ENCODE measurements at regions not wholly inside any gene's neighbourhood (a gene's known extent, or its start where the extent isn't known, plus 50 kb on each side); places are given as distances from the start of the nearest gene placed in this dataset.

DNA sequence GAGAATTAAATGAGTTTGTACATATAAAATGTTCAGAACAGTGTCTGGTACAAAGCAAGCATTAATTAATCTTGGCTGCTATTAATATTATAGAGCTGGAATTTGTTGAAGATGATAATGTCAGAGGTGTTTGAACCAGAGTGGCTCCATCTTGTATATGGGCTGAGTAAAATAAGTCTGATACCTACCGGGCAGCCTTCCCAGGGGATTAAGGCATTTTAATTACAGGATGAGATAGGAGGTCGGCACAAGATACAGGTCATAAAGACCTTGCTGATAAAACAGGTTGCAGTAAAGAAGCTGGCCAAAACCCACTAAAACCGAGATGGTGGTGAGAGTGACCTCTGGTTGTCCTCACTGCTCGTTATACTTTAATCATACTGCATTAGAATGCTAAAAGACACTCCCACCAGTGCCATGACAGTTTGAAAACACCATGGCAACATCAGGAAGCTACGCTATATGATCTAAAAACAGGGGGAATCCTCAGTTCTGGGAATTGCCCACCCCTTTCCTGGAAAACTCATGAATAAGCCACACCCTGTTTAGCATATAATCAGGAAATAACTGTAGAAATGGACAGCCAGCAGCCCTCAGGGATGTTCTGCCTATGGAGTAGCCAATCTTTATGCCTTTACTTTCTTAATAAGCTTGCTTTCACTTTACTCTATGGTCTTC lies 90.2 kb downstream of the PLK2 start:
- intact Hi-C loops (cut with micrococcal nuclease) = no loop called here
- no peaks in the 10 kb centered on the region for H3K4me1 Mint-ChIP-seq (ENCODE audit: low read depth)
- DNase-seq (ENCODE audit: low spot score) = no peak
- no peaks in the 10 kb centered on the region for H3K36me3 Mint-ChIP-seq (ENCODE audit: low read depth)
- H3K9me3 Mint-ChIP-seq = no peaks in the 10 kb centered on the region
- no peak overlapping the region for H3K4me3 Mint-ChIP-seq (ENCODE audit: low read depth)
- H3K27me3 Mint-ChIP-seq (ENCODE audit: low read depth) = no peaks in the 10 kb centered on the region
- no peak overlapping the region for H3K27ac Mint-ChIP-seq

DNA sequence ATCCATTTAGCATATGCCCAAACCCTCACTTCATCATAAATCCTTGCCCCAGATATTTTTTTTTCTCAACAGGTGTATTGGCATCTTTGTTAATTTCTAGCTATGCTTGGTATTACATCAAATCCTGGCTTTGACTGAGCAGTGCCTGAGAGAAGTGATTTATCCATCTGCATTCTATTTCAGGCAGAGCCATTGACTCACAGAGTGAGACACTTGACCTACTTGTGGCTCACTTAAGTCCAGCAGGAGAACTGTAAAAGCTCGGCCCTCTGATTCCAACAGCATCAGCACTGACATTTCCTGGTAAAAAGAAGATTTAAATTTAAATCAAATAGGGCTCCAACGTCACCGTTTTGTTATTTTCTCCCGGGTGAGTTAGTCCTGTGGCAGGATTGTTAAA lies 93.4 kb downstream of the PLK2 start:
- intact Hi-C loops (cut with micrococcal nuclease) = no loop called here
- H3K4me1 Mint-ChIP-seq (ENCODE audit: low read depth) = no peaks in the 10 kb centered on the region
- no peak overlapping the region for H3K27ac Mint-ChIP-seq
- no peaks in the 10 kb centered on the region for H3K27me3 Mint-ChIP-seq (ENCODE audit: low read depth)
- H3K36me3 Mint-ChIP-seq (ENCODE audit: low read depth) = no peaks in the 10 kb centered on the region
- no peaks in the 10 kb centered on the region for H3K9me3 Mint-ChIP-seq
- H3K4me3 Mint-ChIP-seq (ENCODE audit: low read depth) = no peak overlapping the region
- DNase-seq (ENCODE audit: low spot score) = no peak

DNA sequence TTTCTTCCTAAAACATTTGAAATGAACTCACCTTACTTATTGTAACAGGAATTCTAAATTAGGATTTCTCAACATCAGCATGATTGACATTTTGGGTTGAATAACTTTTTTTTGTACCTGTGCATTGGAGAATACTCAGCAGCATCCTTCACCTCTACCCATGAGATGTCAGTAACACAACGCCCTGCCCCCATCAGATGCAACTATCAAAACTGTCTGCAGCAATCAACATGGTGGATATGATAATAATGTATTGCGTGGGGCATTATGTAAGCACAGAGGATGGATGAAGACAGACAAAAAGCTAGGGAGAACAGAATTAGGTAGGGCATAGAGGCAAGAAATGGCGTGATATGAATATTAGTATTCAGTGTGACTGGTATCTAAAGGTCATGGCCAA lies 94.1 kb downstream of the PLK2 start:
- H3K4me3 Mint-ChIP-seq (ENCODE audit: low read depth) = no peak overlapping the region
- intact Hi-C loops (cut with micrococcal nuclease) = no loop called here
- H3K4me1 Mint-ChIP-seq (ENCODE audit: low read depth) = no peaks in the 10 kb centered on the region
- no peaks in the 10 kb centered on the region for H3K36me3 Mint-ChIP-seq (ENCODE audit: low read depth)
- H3K27ac Mint-ChIP-seq = no peak overlapping the region
- H3K9me3 Mint-ChIP-seq = no peaks in the 10 kb centered on the region
- no peaks in the 10 kb centered on the region for H3K27me3 Mint-ChIP-seq (ENCODE audit: low read depth)
- DNase-seq (ENCODE audit: low spot score) = no peak

DNA sequence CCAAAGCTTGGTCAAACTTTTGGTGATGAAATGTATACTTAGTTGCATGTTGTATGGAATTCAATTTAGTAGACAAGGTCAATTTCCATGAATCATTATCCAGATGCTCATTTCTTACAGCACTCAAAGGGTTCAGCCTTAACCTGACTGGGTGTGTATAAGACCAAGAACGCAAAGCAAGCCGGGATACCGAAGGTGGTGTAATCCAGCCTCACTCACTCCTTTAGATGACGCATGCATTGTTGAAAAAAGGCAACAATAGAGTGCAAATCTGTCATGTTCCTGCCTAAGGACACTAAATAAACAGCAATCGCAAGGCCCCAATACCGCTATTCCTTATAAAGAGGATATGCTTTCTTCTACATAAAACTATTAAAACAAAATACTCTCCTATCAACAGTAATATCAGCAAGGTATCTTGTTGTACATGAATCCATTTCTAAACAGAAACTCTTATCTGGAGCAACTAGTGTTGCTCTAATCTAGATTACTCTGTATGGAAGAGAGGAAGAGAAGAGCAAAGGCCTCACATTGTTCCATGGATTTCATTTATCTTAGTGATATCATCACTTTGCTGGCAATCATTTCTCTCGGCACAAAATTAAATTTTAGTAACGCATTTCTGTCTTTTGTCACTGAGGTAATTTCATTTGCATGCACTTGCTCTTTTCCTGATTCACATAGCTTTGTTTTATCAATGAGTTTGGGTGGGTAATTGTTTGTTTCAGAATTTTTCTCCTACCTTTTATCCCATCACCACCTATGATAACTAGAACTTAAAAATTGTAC lies 96.2 kb downstream of the PLK2 start:
- Mint-ChIP-seq H3K9me3 (no peaks in the 10 kb centered on the region), H3K4me1 (ENCODE audit: low read depth) (no peaks in the 10 kb centered on the region), H3K36me3 (ENCODE audit: low read depth) (no peaks in the 10 kb centered on the region), H3K27ac (no peak overlapping the region), H3K27me3 (ENCODE audit: low read depth) (no peaks in the 10 kb centered on the region), H3K4me3 (ENCODE audit: low read depth) (no peak overlapping the region)
- DNase-seq (ENCODE audit: low spot score) = no peak
- intact Hi-C loops (cut with micrococcal nuclease) = no loop called here

DNA sequence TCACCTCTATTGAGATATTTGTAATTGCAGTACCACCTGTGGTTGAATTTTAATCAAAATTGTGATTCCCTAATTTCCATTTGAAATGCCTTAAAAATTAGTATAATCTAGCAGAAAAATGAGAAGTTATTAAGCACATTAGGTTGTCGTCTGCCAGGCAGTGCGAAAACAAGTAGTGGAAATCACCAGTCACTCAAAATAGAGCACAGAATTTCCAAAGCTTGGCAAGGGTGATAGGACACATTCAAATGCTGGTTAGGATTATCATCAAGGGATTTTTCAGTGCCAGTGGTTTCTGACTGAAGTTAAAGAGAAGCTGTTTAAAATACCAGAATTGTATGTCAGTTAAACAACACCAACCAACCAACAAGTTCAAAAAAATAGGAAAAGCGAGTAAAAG lies 97.8 kb downstream of the PLK2 start:
- intact Hi-C loops (cut with micrococcal nuclease) = no loop called here
- Mint-ChIP-seq H3K9me3 (no peaks in the 10 kb centered on the region), H3K36me3 (ENCODE audit: low read depth) (no peaks in the 10 kb centered on the region), H3K4me1 (ENCODE audit: low read depth) (no peaks in the 10 kb centered on the region), H3K4me3 (ENCODE audit: low read depth) (no peak overlapping the region), H3K27me3 (ENCODE audit: low read depth) (no peaks in the 10 kb centered on the region), H3K27ac (no peak overlapping the region)
- DNase-seq (ENCODE audit: low spot score) = no peak

DNA sequence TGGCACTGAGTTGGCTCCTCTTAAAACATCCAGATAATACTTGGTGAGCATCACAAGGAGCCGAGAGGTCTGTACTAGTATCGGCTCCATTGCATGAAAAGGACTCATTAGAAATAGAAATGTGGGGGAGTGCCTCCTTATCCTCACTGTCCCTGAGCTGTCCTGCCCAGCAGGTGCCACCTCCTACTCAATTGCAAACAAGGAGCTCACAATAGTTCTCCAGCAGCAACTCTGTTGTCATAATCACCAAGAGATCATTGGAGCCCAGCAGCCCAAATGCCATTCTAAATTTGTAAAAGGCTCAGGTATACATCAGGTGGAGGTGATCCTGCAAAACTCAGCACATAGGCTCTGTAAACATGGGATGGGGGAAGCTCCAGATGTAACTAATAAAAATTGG lies 99.1 kb downstream of the PLK2 start:
- no peak for DNase-seq (ENCODE audit: low spot score)
- H3K4me3 Mint-ChIP-seq (ENCODE audit: low read depth) = no peak overlapping the region
- intact Hi-C loops (cut with micrococcal nuclease) = no loop called here
- no peaks in the 10 kb centered on the region for H3K27me3 Mint-ChIP-seq (ENCODE audit: low read depth)
- H3K36me3 Mint-ChIP-seq (ENCODE audit: low read depth) = no peaks in the 10 kb centered on the region
- H3K9me3 Mint-ChIP-seq = no peaks in the 10 kb centered on the region
- H3K27ac Mint-ChIP-seq = no peak overlapping the region
- H3K4me1 Mint-ChIP-seq (ENCODE audit: low read depth) = no peaks in the 10 kb centered on the region

DNA sequence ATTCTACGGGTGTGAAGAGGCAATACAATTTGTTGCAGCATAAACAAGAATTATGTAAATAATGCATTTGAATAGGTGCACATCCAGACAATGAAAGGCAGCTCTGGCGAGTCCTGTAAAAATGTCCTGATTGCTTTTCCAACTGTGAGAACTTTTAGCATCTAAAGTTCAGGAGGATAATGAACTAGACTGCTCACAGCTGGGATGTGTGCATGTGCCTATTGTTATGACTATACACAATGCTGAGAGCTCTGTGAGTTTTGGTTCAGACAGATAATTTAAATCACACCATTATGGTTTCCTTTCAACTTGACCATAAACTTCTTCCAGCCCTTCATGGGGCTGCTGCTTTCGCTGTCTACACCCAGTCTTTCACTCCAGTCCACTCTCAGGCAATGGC lies 99.9 kb downstream of the PLK2 start:
- H3K36me3 Mint-ChIP-seq (ENCODE audit: low read depth) = no peaks in the 10 kb centered on the region
- intact Hi-C loops (cut with micrococcal nuclease) = no loop called here
- no peaks in the 10 kb centered on the region for H3K9me3 Mint-ChIP-seq
- no peaks in the 10 kb centered on the region for H3K27me3 Mint-ChIP-seq (ENCODE audit: low read depth)
- no peak overlapping the region for H3K27ac Mint-ChIP-seq
- DNase-seq (ENCODE audit: low spot score) = no peak
- H3K4me1 Mint-ChIP-seq (ENCODE audit: low read depth) = no peaks in the 10 kb centered on the region
- H3K4me3 Mint-ChIP-seq (ENCODE audit: low read depth) = no peak overlapping the region

DNA sequence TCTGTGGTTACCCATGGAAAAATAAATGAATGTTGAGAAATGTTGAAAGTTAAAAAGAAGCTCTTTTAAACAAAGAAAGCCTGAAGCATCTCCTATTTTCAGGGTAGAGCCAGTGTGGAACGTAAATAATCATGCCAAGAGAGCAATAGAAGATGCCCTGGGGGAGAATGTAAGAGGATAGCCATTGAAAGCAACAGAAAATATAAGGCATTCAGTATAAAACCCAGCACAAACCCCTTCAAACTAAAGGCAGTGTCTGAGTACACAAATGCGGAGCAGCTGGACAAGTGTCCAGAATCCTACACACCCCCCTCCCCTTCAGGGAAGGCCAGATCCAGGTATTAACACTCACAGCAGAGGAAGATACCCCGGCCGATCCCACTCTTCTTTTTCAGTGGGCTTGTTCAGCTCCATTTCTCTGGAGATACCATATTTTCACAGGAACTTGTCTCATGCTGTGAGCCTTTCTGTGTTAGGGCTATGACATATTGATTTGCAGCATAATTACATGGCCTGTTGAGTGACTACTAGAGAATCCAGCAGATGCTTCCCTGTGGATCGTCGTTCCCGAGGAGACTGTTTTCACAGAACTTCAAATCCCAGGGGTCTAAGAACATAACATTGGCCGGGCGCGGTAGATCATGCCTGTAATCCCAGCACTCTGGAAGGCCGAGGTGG lies 101.2 kb downstream of the PLK2 start:
- Mint-ChIP-seq H3K9me3 (no peaks in the 10 kb centered on the region), H3K4me1 (ENCODE audit: low read depth) (no peaks in the 10 kb centered on the region), H3K27me3 (ENCODE audit: low read depth) (no peaks in the 10 kb centered on the region), H3K36me3 (ENCODE audit: low read depth) (no peaks in the 10 kb centered on the region), H3K27ac (no peak overlapping the region), H3K4me3 (ENCODE audit: low read depth) (no peak overlapping the region)
- no peak for DNase-seq (ENCODE audit: low spot score)
- intact Hi-C loops (cut with micrococcal nuclease) = no loop called here

DNA sequence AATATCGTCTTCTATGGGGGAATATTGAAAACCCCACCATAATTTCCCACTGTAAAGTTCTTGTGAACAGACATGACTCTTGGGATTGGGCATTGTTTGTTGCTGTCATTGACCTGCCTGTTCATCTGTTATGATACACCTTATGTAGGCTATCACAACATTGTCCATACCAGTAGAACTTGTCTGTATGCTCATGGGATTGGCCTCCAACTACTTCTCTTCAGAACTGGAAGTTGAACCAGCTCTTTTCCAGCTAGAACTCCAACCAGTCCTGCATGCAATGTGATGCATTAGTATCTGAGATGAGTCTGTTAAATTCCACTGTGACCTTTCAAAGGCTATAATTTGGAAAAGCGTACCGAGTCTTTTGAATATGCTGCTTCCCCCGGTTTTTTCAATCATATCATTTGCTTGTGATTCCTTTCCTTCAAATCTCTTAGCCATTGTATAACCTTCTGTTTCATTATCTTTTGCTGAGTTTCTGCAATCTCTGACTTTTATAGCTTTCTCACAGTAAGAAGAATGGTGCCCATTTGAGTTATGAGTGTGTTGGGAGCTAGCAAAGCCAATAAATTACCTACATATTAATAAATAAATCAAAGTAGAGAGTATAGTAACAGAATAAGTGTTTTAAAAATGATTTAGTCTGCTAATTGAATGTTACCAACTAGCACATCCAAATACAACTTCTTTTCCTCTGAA lies 101.9 kb downstream of the PLK2 start:
- no peaks in the 10 kb centered on the region for H3K27me3 Mint-ChIP-seq (ENCODE audit: low read depth)
- no peaks in the 10 kb centered on the region for H3K36me3 Mint-ChIP-seq (ENCODE audit: low read depth)
- no peak overlapping the region for H3K27ac Mint-ChIP-seq
- no peak overlapping the region for H3K4me3 Mint-ChIP-seq (ENCODE audit: low read depth)
- intact Hi-C loops (cut with micrococcal nuclease) = no loop called here
- no peaks in the 10 kb centered on the region for H3K4me1 Mint-ChIP-seq (ENCODE audit: low read depth)
- H3K9me3 Mint-ChIP-seq = no peaks in the 10 kb centered on the region
- DNase-seq (ENCODE audit: low spot score) = no peak

DNA sequence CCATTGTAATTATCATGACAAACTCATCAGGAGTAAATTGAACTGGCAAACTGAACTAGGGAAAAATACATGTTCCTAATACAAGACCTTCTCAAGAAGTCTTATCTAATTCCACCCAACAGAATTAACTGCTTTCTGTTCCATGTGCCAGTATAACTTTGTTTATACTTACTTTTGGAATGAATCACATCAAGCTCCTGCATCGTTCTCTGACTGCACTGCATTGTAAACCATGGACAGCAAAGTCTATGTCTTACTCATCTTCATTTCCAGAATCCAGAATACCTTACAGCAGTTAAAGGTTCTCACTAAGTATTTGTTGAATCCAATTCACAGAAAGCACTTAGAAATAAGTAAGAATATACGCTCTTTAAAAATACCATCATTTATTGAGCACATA lies 102.8 kb downstream of the PLK2 start:
- intact Hi-C loops (cut with micrococcal nuclease) = no loop called here
- H3K4me3 Mint-ChIP-seq (ENCODE audit: low read depth) = no peak overlapping the region
- DNase-seq (ENCODE audit: low spot score) = no peak
- no peak overlapping the region for H3K27ac Mint-ChIP-seq
- H3K27me3 Mint-ChIP-seq (ENCODE audit: low read depth) = no peaks in the 10 kb centered on the region
- H3K36me3 Mint-ChIP-seq (ENCODE audit: low read depth) = no peaks in the 10 kb centered on the region
- no peaks in the 10 kb centered on the region for H3K4me1 Mint-ChIP-seq (ENCODE audit: low read depth)
- H3K9me3 Mint-ChIP-seq = no peaks in the 10 kb centered on the region

DNA sequence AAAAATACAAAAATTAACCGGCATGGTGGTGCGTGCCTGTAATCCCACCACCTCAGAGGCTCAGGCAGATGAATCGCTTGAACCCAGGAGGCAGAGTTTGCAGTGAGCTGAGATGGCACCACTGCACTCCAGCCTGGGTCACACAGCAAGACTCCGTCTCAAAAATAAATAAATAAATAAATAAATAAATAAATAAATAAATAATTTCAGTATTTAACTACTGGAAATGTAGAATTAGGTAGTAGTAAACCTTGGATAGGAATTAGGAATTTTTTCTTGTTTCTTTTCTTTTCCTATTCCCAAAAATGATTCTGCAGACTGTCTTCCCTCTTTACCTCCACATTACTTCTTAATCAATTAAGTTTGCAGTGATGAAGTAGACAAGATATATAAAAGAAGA lies 103.2 kb downstream of the PLK2 start:
- no peak overlapping the region for H3K4me3 Mint-ChIP-seq (ENCODE audit: low read depth)
- no peaks in the 10 kb centered on the region for H3K27me3 Mint-ChIP-seq (ENCODE audit: low read depth)
- H3K27ac Mint-ChIP-seq = no peak overlapping the region
- no peaks in the 10 kb centered on the region for H3K36me3 Mint-ChIP-seq (ENCODE audit: low read depth)
- no peaks in the 10 kb centered on the region for H3K4me1 Mint-ChIP-seq (ENCODE audit: low read depth)
- intact Hi-C loops (cut with micrococcal nuclease) = no loop called here
- DNase-seq (ENCODE audit: low spot score) = no peak
- no peaks in the 10 kb centered on the region for H3K9me3 Mint-ChIP-seq

DNA sequence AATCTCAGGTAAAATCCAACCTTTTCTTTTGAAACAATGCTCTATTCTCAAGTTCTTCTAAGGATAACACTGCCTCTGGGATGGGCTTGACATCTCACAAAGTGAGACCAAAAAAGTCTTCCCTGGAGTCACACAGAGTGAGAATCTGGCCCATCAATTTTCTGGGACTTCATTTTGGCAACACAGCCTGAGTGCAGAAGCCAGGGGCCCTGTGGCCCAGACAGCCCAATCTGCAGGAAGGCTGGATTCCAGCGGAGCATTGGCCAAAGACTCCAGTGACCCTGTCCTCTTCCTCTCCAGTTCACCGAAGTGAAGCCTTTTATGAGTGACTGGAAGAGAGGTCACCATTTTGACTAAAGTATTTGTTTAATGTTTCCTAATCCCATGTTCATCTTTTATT lies 105.1 kb downstream of the PLK2 start:
- Mint-ChIP-seq H3K36me3 (ENCODE audit: low read depth) (no peaks in the 10 kb centered on the region), H3K4me3 (ENCODE audit: low read depth) (no peak overlapping the region), H3K4me1 (ENCODE audit: low read depth) (no peaks in the 10 kb centered on the region), H3K27me3 (ENCODE audit: low read depth) (no peaks in the 10 kb centered on the region), H3K27ac (no peak overlapping the region), H3K9me3 (no peaks in the 10 kb centered on the region)
- intact Hi-C loops (cut with micrococcal nuclease) = no loop called here
- DNase-seq (ENCODE audit: low spot score) = no peak

DNA sequence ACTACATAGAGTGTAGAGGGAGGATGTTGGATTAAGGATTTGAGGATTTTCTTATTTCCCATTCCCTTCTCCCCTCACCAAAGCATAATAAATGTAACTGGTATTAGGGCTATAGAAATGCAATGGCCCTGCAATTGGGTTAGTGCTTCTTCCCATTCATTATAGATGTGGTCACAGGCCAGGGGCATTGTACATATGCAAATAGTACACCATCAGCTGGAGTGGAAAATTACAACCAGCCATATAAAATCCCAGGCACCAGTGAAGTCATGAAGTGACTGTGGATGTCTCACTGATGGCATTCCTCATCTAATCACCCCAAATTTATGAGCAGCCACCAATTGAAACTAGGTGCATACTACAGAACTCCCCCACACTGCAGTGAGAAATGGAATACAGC lies 105.9 kb downstream of the PLK2 start:
- Mint-ChIP-seq H3K27ac (no peak overlapping the region), H3K4me3 (ENCODE audit: low read depth) (no peak overlapping the region), H3K27me3 (ENCODE audit: low read depth) (no peaks in the 10 kb centered on the region), H3K36me3 (ENCODE audit: low read depth) (no peaks in the 10 kb centered on the region), H3K4me1 (ENCODE audit: low read depth) (no peaks in the 10 kb centered on the region), H3K9me3 (no peaks in the 10 kb centered on the region)
- intact Hi-C loops (cut with micrococcal nuclease) = no loop called here
- no peak for DNase-seq (ENCODE audit: low spot score)
